Esophagus (tissue), 2 donors: ENCODE measurements at regions not wholly inside any gene's neighbourhood (a gene's known extent, or its start where the extent isn't known, plus 50 kb on each side); places are given as distances from the start of the nearest gene placed in this dataset.

Source experiments
- H3K27ac ChIP-seq, 2 donors: one replicate each; pipeline ENCODE4 v1.5.1; 2013; ENCODE audit warnings: low read depth in 2 of 2, mild to moderate bottlenecking in 2 of 2, inconsistent platforms in 1 of 2, low read length in 1 of 2, moderate library complexity in 1 of 2
- H3K27me3 ChIP-seq, 2 donors: one replicate each; pipeline ENCODE4 v1.6.1; 2013; ENCODE audit warnings: low read length in 2 of 2, control low read depth in 1 of 2, mild to moderate bottlenecking in 1 of 2; ENCODE audit not compliant: insufficient read depth in 2 of 2, control insufficient read depth in 1 of 2
- H3K36me3 ChIP-seq, 2 donors: one replicate each; pipeline ENCODE4 v1.6.1; 2013; ENCODE audit warnings: low read length in 1 of 2; ENCODE audit not compliant: control insufficient read depth in 2 of 2, insufficient read depth in 2 of 2
- H3K4me1 ChIP-seq, 2 donors: one replicate each; pipeline ENCODE4 v1.6.1; 2013; ENCODE audit warnings: low read length in 1 of 2; ENCODE audit not compliant: control insufficient read depth in 2 of 2, insufficient read depth in 2 of 2
- H3K4me3 ChIP-seq, 2 donors: one replicate each; pipeline ENCODE4 v1.5.1; 2013; ENCODE audit warnings: low read length in 2 of 2, mild to moderate bottlenecking in 2 of 2, low read depth in 1 of 2, moderate library complexity in 1 of 2
- H3K9me3 ChIP-seq, 2 donors: one replicate each; pipeline ENCODE4 v1.6.1; 2013; ENCODE audit warnings: mild to moderate bottlenecking in 2 of 2, low read depth in 1 of 2, low read length in 1 of 2, moderate library complexity in 1 of 2; ENCODE audit not compliant: control insufficient read depth in 2 of 2, insufficient read depth in 1 of 2
- WGBS, 2 donors: extraction: QIAGEN DNeasy Blood & Tissue Kit; methylation state at CpG; one replicate each; pipeline ENCODE4 v1.1.7; 2013; 5-methylcytosine and 5-hydroxymethylcytosine counted together
- donor health status: healthy with polysubstance abuse.
- donor health status: Bipolar disorder and iron deficiency.

- Histone ChIP-seq H3K27ac (no peak overlapping the region), H3K4me1 (no peaks in the 10 kb centered on the region), H3K36me3 (no peaks in the 10 kb centered on the region), H3K4me3 (no peak overlapping the region), H3K9me3 (no peaks in the 10 kb centered on the region), H3K27me3 (no peaks in the 10 kb centered on the region)
- 54 to 63% methylated on average over 3 of the region's 3 CpGs for WGBS, 2 donors
Measured at GRCh38 chr15:46251903-46252302, 617.1 kb downstream of the SQOR start.

- H3K27me3 ChIP-seq: peaks cover 0 to 3% of the 10 kb centered on the region in 2 donors
- H3K36me3 ChIP-seq: no peaks in the 10 kb centered on the region
- no peak overlapping the region for H3K4me3 ChIP-seq
- H3K9me3 ChIP-seq: peaks cover 6 to 9% of the 10 kb centered on the region in 2 donors
- no peaks in the 10 kb centered on the region for H3K4me1 ChIP-seq
- 77 to 86% methylated on average over 5 of the region's 5 CpGs for WGBS, 2 donors
- H3K27ac ChIP-seq: no peak overlapping the region
Measured at GRCh38 chr15:46258056-46258455, 623.2 kb downstream of the SQOR start.

- Histone ChIP-seq H3K9me3 (peaks cover 6 to 9% of the 10 kb centered on the region in 2 donors), H3K4me3 (no peak overlapping the region), H3K36me3 (no peaks in the 10 kb centered on the region), H3K4me1 (no peaks in the 10 kb centered on the region), H3K27me3 (peaks cover 0 to 3% of the 10 kb centered on the region in 2 donors), H3K27ac (no peak overlapping the region)
- 69 to 71% methylated on average over 3 of the region's 3 CpGs for WGBS, 2 donors
Measured at GRCh38 chr15:46260937-46261336, 626.1 kb downstream of the SQOR start.

- Histone ChIP-seq H3K36me3 (no peaks in the 10 kb centered on the region), H3K4me3 (no peak overlapping the region)
- WGBS, 2 donors: 52 to 55% methylated on average over 3 of the region's 3 CpGs
Measured at GRCh38 chr15:46265664-46266347, 631.0 kb downstream of the SQOR start.

GRCh38 chr15:46266661-46267060, 631.8 kb downstream of the SQOR start:
- H3K36me3 ChIP-seq: no peaks in the 10 kb centered on the region
- WGBS, 2 donors: 71 to 82% methylated on average over 2 of the region's 2 CpGs
- H3K27ac ChIP-seq: no peak overlapping the region
- no peaks in the 10 kb centered on the region for H3K4me1 ChIP-seq
- H3K27me3 ChIP-seq: no peaks in the 10 kb centered on the region
- H3K4me3 ChIP-seq: no peak overlapping the region
- peaks cover 1 to 6% of the 10 kb centered on the region in 2 donors for H3K9me3 ChIP-seq

More at GRCh38 chr15:46265664-46266347, 631.0 kb downstream of the SQOR start:
- no peak overlapping the region for H3K27ac ChIP-seq
- H3K9me3 ChIP-seq: peaks cover 6 to 9% of the 10 kb centered on the region in 2 donors
- no peaks in the 10 kb centered on the region for H3K4me1 ChIP-seq
- no peaks in the 10 kb centered on the region for H3K27me3 ChIP-seq

GRCh38 chr15:46270481-46271147, 635.8 kb downstream of the SQOR start:
- WGBS, 2 donors: 82 to 88% methylated on average over 5 of the region's 5 CpGs
- Histone ChIP-seq H3K27ac (no peak overlapping the region), H3K36me3 (no peaks in the 10 kb centered on the region), H3K4me3 (no peak overlapping the region), H3K4me1 (no peaks in the 10 kb centered on the region), H3K27me3 (no peaks in the 10 kb centered on the region), H3K9me3 (no peaks in the 10 kb centered on the region)

- WGBS, 2 donors: 91 to 93% methylated on average over 1 of the region's 1 CpG
- no peaks in the 10 kb centered on the region for H3K9me3 ChIP-seq
- H3K27ac ChIP-seq: no peak overlapping the region
- H3K27me3 ChIP-seq: no peaks in the 10 kb centered on the region
- H3K36me3 ChIP-seq: no peaks in the 10 kb centered on the region
- no peak overlapping the region for H3K4me3 ChIP-seq
- H3K4me1 ChIP-seq: no peaks in the 10 kb centered on the region
Measured at GRCh38 chr15:46275701-46276100, 640.9 kb downstream of the SQOR start.

- Histone ChIP-seq H3K27me3 (no peaks in the 10 kb centered on the region), H3K27ac (no peak overlapping the region), H3K4me1 (no peaks in the 10 kb centered on the region), H3K9me3 (no peaks in the 10 kb centered on the region), H3K4me3 (no peak overlapping the region), H3K36me3 (no peaks in the 10 kb centered on the region)
Measured at GRCh38 chr15:46277451-46277850, 642.6 kb downstream of the SQOR start.

GRCh38 chr15:46278062-46278461, 643.2 kb downstream of the SQOR start:
- no peaks in the 10 kb centered on the region for H3K36me3 ChIP-seq
- no peak overlapping the region for H3K27ac ChIP-seq
- no peaks in the 10 kb centered on the region for H3K27me3 ChIP-seq
- no peaks in the 10 kb centered on the region for H3K9me3 ChIP-seq
- 59 to 69% methylated on average over 5 of the region's 5 CpGs for WGBS, 2 donors
- no peak overlapping the region for H3K4me3 ChIP-seq
- no peaks in the 10 kb centered on the region for H3K4me1 ChIP-seq
